ENCODE measurements at regions not wholly inside any gene's neighbourhood (a gene's known extent, or its start where the extent isn't known, plus 50 kb on each side); places are given as distances from the start of the nearest gene placed in this dataset.

DNA sequence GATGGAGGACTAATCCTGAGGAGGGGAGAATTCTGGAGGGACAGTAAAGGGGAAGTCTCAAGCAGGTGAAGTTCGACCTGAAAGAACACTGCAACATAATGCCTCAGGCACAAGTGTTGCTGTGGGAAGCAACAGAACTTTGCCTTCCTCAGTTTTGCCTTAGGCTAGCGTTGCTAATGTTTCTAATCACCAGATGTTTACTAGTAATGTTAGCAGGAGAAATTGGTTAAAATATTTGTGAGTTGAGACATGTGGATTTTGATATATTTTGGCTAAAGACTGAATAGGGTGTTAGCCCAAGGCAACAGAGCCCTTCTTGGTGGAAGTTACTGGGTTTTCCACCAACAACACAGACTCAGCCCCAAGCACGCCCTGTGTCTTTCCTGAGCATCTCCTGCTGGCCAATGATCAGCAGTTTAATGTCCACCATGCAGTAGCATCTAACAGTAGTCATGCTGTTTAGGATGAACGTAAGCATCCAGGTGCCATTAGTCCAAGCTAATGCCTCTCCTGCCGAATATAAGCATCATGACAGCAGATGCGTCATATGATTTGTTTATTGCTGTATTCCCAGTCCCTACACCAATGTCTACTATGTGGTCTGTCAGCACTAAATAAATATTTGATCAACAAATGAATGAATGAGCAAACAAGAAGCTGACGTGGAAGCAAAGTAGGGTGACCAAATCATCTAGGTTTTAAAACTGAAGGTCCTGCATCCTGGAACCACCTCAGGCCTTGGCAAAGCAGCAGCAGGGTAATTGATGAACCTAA, 511.9 kb upstream of the HTR2A start:
- no peaks in the 10 kb centered on the region for H3K36me3 ChIP-seq (ENCODE audit: low read depth)
- H3K4me3 ChIP-seq: no peak overlapping the region
- no peak for ATAC-seq
- no peak for DNase-seq
- H3K4me1 ChIP-seq (ENCODE audit: low read depth): no peaks in the 10 kb centered on the region
- intact Hi-C loops (cut with DNase I, micrococcal nuclease): no loop called here
- peaks cover 8% of the 10 kb centered on the region for H3K9me3 ChIP-seq
- TF ChIP-seq CTCF (IDR thresholded peaks at IDR 0.05): no peak

GRCh38 chr13:47407808-47408207, 511.0 kb upstream of the HTR2A start:
- DNase-seq (no peak), ATAC-seq (no peak)
- Histone ChIP-seq H3K36me3 (ENCODE audit: low read depth) (no peaks in the 10 kb centered on the region), H3K9me3 (peaks cover 8% of the 10 kb centered on the region), H3K4me3 (no peak overlapping the region), H3K4me1 (ENCODE audit: low read depth) (no peaks in the 10 kb centered on the region)
- intact Hi-C loops (cut with DNase I, micrococcal nuclease): no loop called here
- no peak for TF ChIP-seq CTCF (IDR thresholded peaks at IDR 0.05)

GRCh38 chr13:47399599-47399998, 502.7 kb upstream of the HTR2A start:
- no peak for ATAC-seq
- no peak overlapping the region for H3K4me3 ChIP-seq
- TF ChIP-seq CTCF (IDR thresholded peaks at IDR 0.05): no peak
- intact Hi-C loops (cut with DNase I, micrococcal nuclease): no loop called here
- DNase-seq: no peak
- no peaks in the 10 kb centered on the region for H3K36me3 ChIP-seq (ENCODE audit: low read depth)
- H3K9me3 ChIP-seq: peaks cover 6% of the 10 kb centered on the region
- H3K4me1 ChIP-seq (ENCODE audit: low read depth): no peaks in the 10 kb centered on the region

GRCh38 chr13:47397739-47398138, 500.9 kb upstream of the HTR2A start:
- TF ChIP-seq CTCF (IDR thresholded peaks at IDR 0.05): no peak
- intact Hi-C loops (cut with DNase I, micrococcal nuclease): no loop called here
- ATAC-seq (no peak), DNase-seq (no peak)
- no peak overlapping the region for H3K4me3 ChIP-seq
- H3K4me1 ChIP-seq (ENCODE audit: low read depth): no peaks in the 10 kb centered on the region
- H3K9me3 ChIP-seq: peaks cover 6% of the 10 kb centered on the region
- no peaks in the 10 kb centered on the region for H3K36me3 ChIP-seq (ENCODE audit: low read depth)

DNA sequence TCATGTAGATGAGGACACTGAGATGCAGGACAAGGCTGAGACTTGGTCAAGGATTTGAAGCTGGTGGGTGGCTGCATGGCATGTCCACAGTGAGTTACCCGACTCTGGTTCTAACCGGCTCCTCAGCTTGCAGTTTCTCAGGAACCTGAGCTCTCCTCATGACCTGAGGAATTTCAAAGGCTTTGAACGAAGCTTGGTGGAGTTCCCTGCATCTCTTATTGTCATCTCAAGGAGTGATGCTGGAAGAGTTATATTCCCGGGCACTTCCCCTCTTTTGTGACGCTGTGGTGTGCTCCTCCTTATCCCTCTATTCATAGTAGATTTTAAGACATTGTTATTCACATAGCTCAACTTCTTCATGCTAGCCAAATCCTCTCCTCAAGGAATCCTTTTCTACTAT, 500.1 kb upstream of the HTR2A start:
- no peak for DNase-seq
- no peaks in the 10 kb centered on the region for H3K4me1 ChIP-seq (ENCODE audit: low read depth)
- H3K36me3 ChIP-seq (ENCODE audit: low read depth): no peaks in the 10 kb centered on the region
- intact Hi-C loops (cut with DNase I, micrococcal nuclease): no loop called here
- no peak for ATAC-seq
- peaks cover 8% of the 10 kb centered on the region for H3K9me3 ChIP-seq
- H3K4me3 ChIP-seq: no peak overlapping the region
- no peak for TF ChIP-seq CTCF (IDR thresholded peaks at IDR 0.05)

DNA sequence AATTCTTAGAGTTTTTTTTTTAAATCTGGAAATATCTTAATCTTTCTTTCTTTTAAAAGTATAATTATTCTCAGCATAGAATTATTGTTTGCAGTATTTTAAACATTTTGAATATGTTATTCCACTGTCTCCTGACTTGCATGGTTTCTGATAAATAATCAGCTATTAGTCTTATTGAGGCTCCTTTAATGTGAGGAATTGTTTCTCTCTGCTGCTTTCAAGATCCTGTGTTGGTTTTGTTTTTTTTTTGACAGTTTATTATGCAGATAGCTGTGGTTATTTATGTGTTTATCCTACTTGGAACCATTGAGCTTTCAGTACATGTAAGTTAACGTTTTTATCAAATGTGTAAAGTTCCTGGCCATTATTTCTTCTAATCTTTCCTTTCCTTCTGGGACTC, 477.9 kb upstream of the HTR2A start:
- H3K4me3 ChIP-seq: no peak overlapping the region
- DNase-seq (no peak), ATAC-seq (no peak)
- H3K36me3 ChIP-seq (ENCODE audit: low read depth): no peaks in the 10 kb centered on the region
- peaks cover 50% of the 10 kb centered on the region for H3K9me3 ChIP-seq
- no peak for TF ChIP-seq CTCF (IDR thresholded peaks at IDR 0.05)
- H3K4me1 ChIP-seq (ENCODE audit: low read depth): no peaks in the 10 kb centered on the region
- intact Hi-C loops (cut with DNase I, micrococcal nuclease): no loop called here
